Gastrocnemius medialis (tissue), 4 donors: ENCODE measurements at regions not wholly inside any gene's neighbourhood (a gene's known extent, or its start where the extent isn't known, plus 50 kb on each side); places are given as distances from the start of the nearest gene placed in this dataset.

Source experiments
- ATAC-seq, 2 donors: fragments of 150-250 bp; one replicate each; pipeline ENCODE4 v1.9.1; 2016
- DNase-seq, 2 donors: peaks; one replicate each; pipeline ENCODE4 v3.0.0-alpha.2; 2019
- H3K27ac ChIP-seq, 4 donors: fragments of 200-600 bp; sonication (generic); 1 replicate in 1 of 4; 2 replicates in 3 of 4; pipeline ENCODE4 v1.5.1; 2016 to 2018; ENCODE audit warnings: mild to moderate bottlenecking in 2 of 4, moderate library complexity in 1 of 4
- H3K27me3 ChIP-seq, 3 donors: fragments of 200-600 bp; sonication (generic) in 2 of 3; 1 replicate in 1 of 3; 2 replicates in 2 of 3; pipeline versions ENCODE4 v1.5.1 to v1.6.0; 2016 to 2019; ENCODE audit warnings: mild to moderate bottlenecking in 1 of 3, moderate library complexity in 1 of 3
- H3K36me3 ChIP-seq, 2 donors: fragments of 200-600 bp; sonication (generic) in 1 of 2; one replicate each; pipeline ENCODE4 v1.5.1; 2017 to 2018
- H3K4me1 ChIP-seq, 2 donors: fragments of 200-600 bp; sonication (generic) in 1 of 2; one replicate each; pipeline ENCODE4 v1.5.1; 2016 to 2017; ENCODE audit warnings: mild to moderate bottlenecking in 2 of 2
- H3K4me3 ChIP-seq, 4 donors: fragments of 200-600 bp; sonication (generic) in 3 of 4; 1 replicate in 1 of 4; 2 replicates in 3 of 4; pipeline ENCODE4 v1.5.1; 2016 to 2019; ENCODE audit warnings: mild to moderate bottlenecking in 2 of 4
- H3K9me3 ChIP-seq, 3 donors: fragments of 200-600 bp; sonication (generic) in 2 of 3; 1 replicate in 1 of 3; 2 replicates in 2 of 3; pipeline ENCODE4 v1.5.1; 2016 to 2019
- CTCF ChIP-seq, 5 experiments: fragments of 450-650 bp in 3 of 5; fragments of 200-600 bp in 2 of 5; sonication (generic) in 2 of 5; IDR thresholded peaks in 4 of 5; conservative IDR thresholded peaks in 1 of 5; 1 replicate in 4 of 5; 2 replicates in 1 of 5; pipeline ENCODE4 v1.5.1; 2016 to 2019; ENCODE audit warnings: antibody characterized with exemption in 5 of 5, mild to moderate bottlenecking in 3 of 5, moderate library complexity in 3 of 5
- POLR2A ChIP-seq, 2 donors: fragments of 450-650 bp; IDR thresholded peaks; one replicate each; pipeline ENCODE4 v1.6.1; 2017; ENCODE audit warnings: antibody characterized with exemption in 2 of 2, mild to moderate bottlenecking in 2 of 2, moderate library complexity in 2 of 2
- in situ Hi-C, 4 donors: fragments of 200-750 bp; cut with MboI; loops; one replicate each; pipeline versions ENCODE4 v1.15.0 to v1.8.0; 2017; ENCODE audit warnings: low sequenced_read_pairs in 4 of 4
- intact Hi-C: fragments of 100-400 bp; cut with DNase I; formaldehyde crosslinking; loops from one replicate; pipeline ENCODE4 v1.15.1; 2023; ENCODE audit warnings: low total_unique reads

GRCh38 chr2:236813766-236814165 is 244.1 kb downstream of the ACKR3 start:
- intact Hi-C loops, result no loop called here
- Histone ChIP-seq H3K9me3 (no peaks in the 10 kb centered on the region), H3K27ac (no peak overlapping the region), H3K4me3 (no peak overlapping the region), H3K4me1 (no peaks in the 10 kb centered on the region), H3K36me3 (no peaks in the 10 kb centered on the region), H3K27me3 (no peaks in the 10 kb centered on the region)
- in situ Hi-C loops, result no loop called here
- ATAC-seq, result no peak
- no peak for DNase-seq
- no peak for TF ChIP-seq CTCF (IDR thresholded peaks at IDR 0.05 in 4 of 5, conservative IDR thresholded peaks at IDR 0.05 in 1 of 5)
- no peak for TF ChIP-seq POLR2A (IDR thresholded peaks at IDR 0.05)

GRCh38 chr2:236814593-236814992 is 245.0 kb downstream of the ACKR3 start:
- ATAC-seq, result no peak
- in situ Hi-C loops (no loop called here), intact Hi-C loops (no loop called here)
- Histone ChIP-seq H3K9me3 (no peaks in the 10 kb centered on the region), H3K36me3 (no peaks in the 10 kb centered on the region), H3K4me1 (no peaks in the 10 kb centered on the region), H3K27me3 (no peaks in the 10 kb centered on the region), H3K27ac (no peak overlapping the region), H3K4me3 (no peak overlapping the region)
- TF ChIP-seq POLR2A (IDR thresholded peaks at IDR 0.05) (no peak), CTCF (IDR thresholded peaks at IDR 0.05 in 4 of 5, conservative IDR thresholded peaks at IDR 0.05 in 1 of 5) (no peak)
- DNase-seq, result no peak

GRCh38 chr2:236815746-236816145 is 246.1 kb downstream of the ACKR3 start:
- H3K4me3 ChIP-seq, result no peak overlapping the region
- no peaks in the 10 kb centered on the region for H3K36me3 ChIP-seq
- no peaks in the 10 kb centered on the region for H3K9me3 ChIP-seq
- H3K27me3 ChIP-seq, result no peaks in the 10 kb centered on the region
- DNase-seq (no peak), ATAC-seq (no peak)
- peaks cover 0 to 4% of the 10 kb centered on the region in 2 donors for H3K4me1 ChIP-seq
- intact Hi-C loops, result no loop called here
- TF ChIP-seq CTCF (IDR thresholded peaks at IDR 0.05 in 4 of 5, conservative IDR thresholded peaks at IDR 0.05 in 1 of 5), result no peak
- TF ChIP-seq POLR2A (IDR thresholded peaks at IDR 0.05), result no peak
- in situ Hi-C loops, result no loop called here
- H3K27ac ChIP-seq, result no peak overlapping the region

GRCh38 chr2:236816197-236817170 is 246.9 kb downstream of the ACKR3 start:
- Histone ChIP-seq H3K9me3 (no peaks in the 10 kb centered on the region), H3K4me3 (no peak overlapping the region), H3K36me3 (no peaks in the 10 kb centered on the region), H3K27me3 (no peaks in the 10 kb centered on the region), H3K4me1 (peaks cover 0 to 7% of the 10 kb centered on the region in 2 donors), H3K27ac (no peak overlapping the region)
- TF ChIP-seq CTCF (IDR thresholded peaks at IDR 0.05 in 4 of 5, conservative IDR thresholded peaks at IDR 0.05 in 1 of 5), result no peak
- TF ChIP-seq POLR2A (IDR thresholded peaks at IDR 0.05), result no peak
- DNase-seq (no peak), ATAC-seq (no peak)
- intact Hi-C loops, result no loop called here
- in situ Hi-C loops, result no loop called here
